ENCODE measurements at regions not wholly inside any gene's neighbourhood (a gene's known extent, or its start where the extent isn't known, plus 50 kb on each side); places are given as distances from the start of the nearest gene placed in this dataset.
"Not testable (repeated sequence)": the region's sequence is repeated elsewhere in the genome, so short reads cannot be mapped to it uniquely, and the experiment has no call there.

- no peak for DNase-seq (ENCODE audit: low read depth)
- no peak overlapping the region for H3K4me3 ChIP-seq (ENCODE audit: low read depth, low read length)
Observed at GRCh38 chr12:43261701-43262100, 290.3 kb downstream of the ADAMTS20 start.

GRCh38 chr12:43255522-43256111 lies 296.4 kb downstream of the ADAMTS20 start:
- no peak overlapping the region for H3K4me3 ChIP-seq (ENCODE audit: low read depth, low read length)
- DNase-seq (ENCODE audit: low read depth) = no peak

GRCh38 chr12:43252585-43252984 lies 299.4 kb downstream of the ADAMTS20 start:
- no peak overlapping the region for H3K4me3 ChIP-seq (ENCODE audit: low read depth, low read length)
- DNase-seq (ENCODE audit: low read depth) = no peak

- no peak for DNase-seq (ENCODE audit: low read depth)
- H3K4me3 ChIP-seq (ENCODE audit: low read depth, low read length) = no peak overlapping the region
Observed at GRCh38 chr12:43245947-43246346, 306.1 kb downstream of the ADAMTS20 start.

DNA sequence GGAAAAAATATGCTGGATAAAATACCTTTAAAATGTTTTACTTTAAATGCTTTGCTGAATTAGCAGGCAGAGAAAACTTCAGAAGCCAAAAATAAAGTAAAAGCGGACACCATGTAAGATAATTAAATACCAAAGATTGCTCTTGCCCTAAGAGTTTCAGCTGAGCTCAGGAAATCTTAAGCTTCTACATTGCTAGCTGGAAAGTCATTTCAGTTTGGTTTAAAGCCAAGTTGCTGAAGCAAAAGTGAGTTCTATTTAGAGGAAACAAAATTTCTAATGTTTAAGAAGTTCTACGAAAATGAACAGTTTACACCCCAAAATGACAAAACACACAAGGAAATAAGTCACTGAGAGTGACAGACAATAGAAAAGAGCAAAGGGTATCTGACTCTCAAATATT lies 310.0 kb downstream of the ADAMTS20 start:
- DNase-seq (ENCODE audit: low read depth) = peak; percentile 9

GRCh38 chr12:43238281-43238680 lies 313.7 kb downstream of the ADAMTS20 start:
- no peak overlapping the region for H3K4me3 ChIP-seq (ENCODE audit: low read depth, low read length)
- no peak for DNase-seq (ENCODE audit: low read depth)

More for the DNA sequence above, 310.0 kb downstream of the ADAMTS20 start:
- H3K4me3 ChIP-seq (ENCODE audit: low read depth, low read length) = no peak overlapping the region

DNA sequence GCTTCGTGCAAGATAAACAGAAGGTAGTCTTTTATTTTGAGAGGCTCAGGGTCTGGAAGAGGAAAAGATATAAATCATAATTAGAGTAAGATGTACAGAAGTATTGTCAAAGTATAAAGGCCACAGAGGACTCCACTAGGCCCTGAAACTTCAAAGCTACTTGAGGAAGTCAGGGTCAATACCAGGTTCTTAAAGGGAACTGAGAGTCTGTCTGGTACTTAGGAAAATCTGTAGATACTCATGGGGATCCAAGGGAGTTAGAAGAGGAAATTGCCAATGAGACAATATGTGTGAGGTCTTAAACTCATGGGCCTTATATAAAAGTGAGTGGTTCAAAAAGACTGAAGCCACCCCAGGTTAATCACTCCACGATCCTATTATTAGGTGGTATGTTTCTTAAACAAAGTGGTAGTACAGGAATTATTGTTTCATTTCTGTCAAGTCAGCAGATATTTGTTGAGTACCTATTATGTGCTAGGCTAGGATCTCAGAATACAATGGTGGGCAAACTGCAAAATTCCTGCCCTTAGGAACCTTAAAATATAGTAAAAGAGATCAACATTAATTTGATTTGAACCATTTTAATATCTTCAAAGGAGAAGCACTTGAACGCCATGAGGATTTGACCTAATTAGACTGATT lies 314.6 kb downstream of the ADAMTS20 start:
- no peak for DNase-seq (ENCODE audit: low read depth)

GRCh38 chr12:43235721-43236120 lies 316.3 kb downstream of the ADAMTS20 start:
- no peak overlapping the region for H3K4me3 ChIP-seq (ENCODE audit: low read depth, low read length)
- no peak for DNase-seq (ENCODE audit: low read depth)

More for the DNA sequence above, 314.6 kb downstream of the ADAMTS20 start:
- H3K4me3 ChIP-seq (ENCODE audit: low read depth, low read length) = no peak overlapping the region

GRCh38 chr12:43233861-43234260 lies 318.1 kb downstream of the ADAMTS20 start:
- no peak overlapping the region for H3K4me3 ChIP-seq (ENCODE audit: low read depth, low read length)
- DNase-seq (ENCODE audit: low read depth) = no peak

DNA sequence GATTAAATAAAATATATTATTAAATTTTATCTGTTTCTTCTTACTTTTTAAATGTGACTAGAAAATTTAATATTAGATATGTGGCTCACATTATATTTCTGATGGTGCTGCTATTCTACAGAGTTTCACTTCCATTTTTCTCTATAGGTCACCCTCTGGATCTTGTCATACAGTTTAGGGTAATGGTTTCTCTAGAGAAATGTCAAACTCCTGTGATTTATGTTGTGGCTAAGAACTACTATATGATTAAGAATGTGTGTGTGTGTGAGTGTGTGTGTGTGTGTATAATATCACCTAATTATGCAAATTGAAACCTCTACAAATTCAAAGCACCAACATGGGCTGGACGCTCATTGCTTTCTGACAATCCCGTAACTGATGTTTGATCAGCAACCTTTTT lies 325.9 kb downstream of the ADAMTS20 start:
- H3K4me3 ChIP-seq (ENCODE audit: low read depth, low read length) = no peak overlapping the region
- no peak for DNase-seq (ENCODE audit: low read depth)

DNA sequence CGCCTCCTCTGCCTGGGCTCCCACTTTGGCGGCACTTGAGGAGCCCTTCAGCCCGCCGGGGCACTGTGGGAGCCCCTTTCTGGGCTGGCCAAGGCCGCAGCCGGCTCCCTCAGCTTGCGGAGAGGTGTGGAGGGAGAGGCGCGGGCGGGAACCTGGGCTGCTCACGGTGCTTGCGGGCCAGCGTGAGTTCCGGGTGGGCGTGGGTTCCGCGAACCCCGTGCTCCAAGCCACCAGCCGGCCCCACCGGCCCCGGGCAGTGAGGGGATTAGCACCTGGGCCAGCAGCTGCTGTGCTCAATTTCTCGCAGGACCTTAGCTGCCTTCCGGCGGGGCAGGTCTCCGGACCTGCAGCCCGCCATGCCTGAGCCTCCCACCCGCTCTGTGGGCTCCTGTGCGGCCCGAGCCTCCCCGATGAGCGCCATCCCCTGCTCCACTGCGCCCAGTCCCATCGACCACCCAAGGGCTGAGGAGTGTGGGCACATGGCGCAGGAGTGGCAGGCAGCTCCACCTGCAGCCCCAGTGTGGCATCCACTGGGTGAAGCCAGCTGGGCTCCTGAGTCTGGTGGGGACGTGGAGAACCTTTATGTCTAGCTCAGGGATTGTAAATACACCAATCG lies 327.7 kb downstream of the ADAMTS20 start:
- DNase-seq (ENCODE audit: low read depth); H3K4me3 ChIP-seq (ENCODE audit: low read depth, low read length): not testable (repeated sequence)

DNA sequence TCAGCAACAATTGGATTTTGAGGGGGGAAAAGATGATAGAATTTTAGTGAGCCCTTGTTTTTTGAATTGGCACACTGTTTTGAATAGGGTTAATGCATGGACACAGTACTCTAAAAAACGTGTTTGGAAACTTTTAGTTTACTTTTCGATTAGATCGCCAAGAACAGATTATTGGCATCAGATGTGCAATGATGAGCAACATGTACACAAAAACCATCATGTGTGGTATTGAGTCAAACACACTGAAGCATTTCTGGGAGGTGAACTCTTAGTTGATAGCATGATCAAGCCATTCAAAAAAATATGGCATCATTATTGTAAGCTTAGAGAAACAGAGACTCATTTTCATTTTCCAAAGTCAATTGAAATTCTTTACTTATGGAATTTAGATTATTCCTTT lies 329.2 kb downstream of the ADAMTS20 start:
- no peak overlapping the region for H3K4me3 ChIP-seq (ENCODE audit: low read depth, low read length)
- DNase-seq (ENCODE audit: low read depth) = peak; percentile 6

GRCh38 chr12:43221216-43221615 lies 330.8 kb downstream of the ADAMTS20 start:
- DNase-seq (ENCODE audit: low read depth) = no peak

DNA sequence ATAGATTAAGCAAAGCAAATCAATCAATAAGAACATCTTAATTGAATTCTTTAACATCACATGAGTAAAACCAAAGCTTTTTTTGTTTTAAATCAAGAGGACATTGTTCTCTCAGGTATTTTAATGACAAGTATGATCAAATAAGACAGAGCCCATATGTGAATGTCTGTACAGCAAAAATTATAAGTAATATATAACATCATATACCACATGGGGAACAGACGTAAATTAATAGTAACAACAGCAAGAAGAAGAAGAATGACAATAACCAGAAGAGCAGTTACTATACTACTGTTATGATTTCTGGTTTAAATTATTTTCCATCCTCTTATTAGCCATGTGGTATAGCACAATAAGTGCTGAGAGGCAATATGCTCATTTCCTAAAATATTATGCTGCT lies 335.5 kb downstream of the ADAMTS20 start:
- H3K4me3 ChIP-seq (ENCODE audit: low read depth, low read length) = no peak overlapping the region
- DNase-seq (ENCODE audit: low read depth) = no peak

More at GRCh38 chr12:43221216-43221615, 330.8 kb downstream of the ADAMTS20 start:
- no peak overlapping the region for H3K4me3 ChIP-seq (ENCODE audit: low read depth, low read length)

DNA sequence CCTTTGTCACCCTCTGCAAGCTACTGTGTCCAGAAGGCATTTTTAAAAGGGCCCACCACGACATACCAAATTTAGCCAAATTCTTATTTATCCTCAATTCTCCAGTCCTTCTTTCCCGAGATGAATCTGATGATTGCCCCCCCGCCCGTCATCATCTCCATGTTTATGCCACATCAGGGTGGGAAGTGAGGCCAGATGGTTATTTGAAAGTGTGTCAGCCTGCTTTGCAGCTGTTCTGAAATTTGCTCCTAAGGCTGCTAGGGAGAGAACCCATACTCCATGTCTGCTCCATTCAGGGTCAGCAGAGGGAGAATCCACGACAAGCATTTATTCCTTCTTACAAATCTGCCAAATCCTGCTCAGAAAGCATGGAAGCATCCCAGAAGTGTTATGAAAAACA lies 337.8 kb downstream of the ADAMTS20 start:
- H3K4me3 ChIP-seq (ENCODE audit: low read depth, low read length) = no peak overlapping the region
- no peak for DNase-seq (ENCODE audit: low read depth)

DNA sequence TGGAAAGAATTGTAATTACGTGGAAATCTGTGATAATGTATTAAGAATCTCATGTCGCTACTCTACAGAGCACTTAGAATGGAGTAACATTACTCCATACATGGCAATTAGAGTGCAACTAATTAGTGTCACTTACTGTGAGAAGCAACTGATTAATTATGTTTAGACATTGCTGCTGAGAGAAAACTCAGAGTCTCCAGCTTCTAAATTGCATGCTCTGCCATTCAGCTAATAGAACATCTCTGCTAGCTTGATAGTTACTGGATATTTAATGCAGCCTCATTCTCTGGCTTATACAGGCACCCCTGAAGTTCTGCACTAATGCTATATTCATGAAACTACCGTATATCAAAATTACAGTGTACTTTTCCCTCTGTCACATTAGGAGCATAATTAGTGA lies 338.4 kb downstream of the ADAMTS20 start:
- no peak overlapping the region for H3K4me3 ChIP-seq (ENCODE audit: low read depth, low read length)
- no peak for DNase-seq (ENCODE audit: low read depth)

GRCh38 chr12:43210485-43211192 lies 341.4 kb downstream of the ADAMTS20 start:
- DNase-seq (ENCODE audit: low read depth) = peak; percentile 61
- no peak overlapping the region for H3K4me3 ChIP-seq (ENCODE audit: low read depth, low read length)

- peak; percentile 50 for DNase-seq (ENCODE audit: low read depth)
- no peak overlapping the region for H3K4me3 ChIP-seq (ENCODE audit: low read depth, low read length)
Observed at GRCh38 chr12:43208627-43209026, 343.4 kb downstream of the ADAMTS20 start.

- no peak overlapping the region for H3K4me3 ChIP-seq (ENCODE audit: low read depth, low read length)
- DNase-seq (ENCODE audit: low read depth) = peak; percentile 12
Observed at GRCh38 chr12:43208221-43208620, 343.8 kb downstream of the ADAMTS20 start.

GRCh38 chr12:43206396-43206795 lies 345.6 kb downstream of the ADAMTS20 start:
- peak; percentile 5 for DNase-seq (ENCODE audit: low read depth)
- H3K4me3 ChIP-seq (ENCODE audit: low read depth, low read length) = no peak overlapping the region
